ENCODE measurements at regions not wholly inside any gene's neighbourhood (a gene's known extent, or its start where the extent isn't known, plus 50 kb on each side); places are given as distances from the start of the nearest gene placed in this dataset.
"Not testable (repeated sequence)": the region's sequence is repeated elsewhere in the genome, so short reads cannot be mapped to it uniquely, and the experiment has no call there.

GRCh38 chr10:101280511-101280910 is 51.2 kb upstream of the LBX1 start:
- Histone ChIP-seq H3K27ac (ENCODE audit: low read length) (no peak overlapping the region), H3K27me3 (ENCODE audit: control insufficient read depth, insufficient read depth, low read length) (peaks cover 55% of the 10 kb centered on the region), H3K36me3 (ENCODE audit: control insufficient read depth, insufficient read depth, low read length) (no peaks in the 10 kb centered on the region), H3K9me3 (ENCODE audit: control insufficient read depth, low read depth, low read length) (no peaks in the 10 kb centered on the region), H3K4me1 (ENCODE audit: control insufficient read depth, insufficient read depth, low read length) (no peaks in the 10 kb centered on the region), H3K4me3 (ENCODE audit: low read length) (no peak overlapping the region)
- no peak for DNase-seq
- WGBS (ENCODE audit: insufficient coverage, low lambda C conversion rate), result 100% methylated on average over 1 of the region's 2 CpGs

- H3K36me3 ChIP-seq (ENCODE audit: control insufficient read depth, insufficient read depth, low read length); H3K4me1 ChIP-seq (ENCODE audit: control insufficient read depth, insufficient read depth, low read length); H3K27ac ChIP-seq (ENCODE audit: low read length); DNase-seq; H3K9me3 ChIP-seq (ENCODE audit: control insufficient read depth, low read depth, low read length); H3K4me3 ChIP-seq (ENCODE audit: low read length): not testable (repeated sequence)
- peaks cover 59% of the 10 kb centered on the region for H3K27me3 ChIP-seq (ENCODE audit: control insufficient read depth, insufficient read depth, low read length)
- 93% methylated on average over 2 of the region's 3 CpGs for WGBS (ENCODE audit: insufficient coverage, low lambda C conversion rate)
Measured at GRCh38 chr10:101280921-101281320, 51.7 kb upstream of the LBX1 start.

- Histone ChIP-seq H3K27me3 (ENCODE audit: control insufficient read depth, insufficient read depth, low read length) (peaks cover 67% of the 10 kb centered on the region), H3K36me3 (ENCODE audit: control insufficient read depth, insufficient read depth, low read length) (no peaks in the 10 kb centered on the region), H3K4me1 (ENCODE audit: control insufficient read depth, insufficient read depth, low read length) (no peaks in the 10 kb centered on the region), H3K27ac (ENCODE audit: low read length) (no peak overlapping the region), H3K4me3 (ENCODE audit: low read length) (no peak overlapping the region), H3K9me3 (ENCODE audit: control insufficient read depth, low read depth, low read length) (no peaks in the 10 kb centered on the region)
- no CpG with 5 or more reads among the region's 2 CpGs for WGBS (ENCODE audit: insufficient coverage, low lambda C conversion rate)
- DNase-seq, result no peak
Measured at GRCh38 chr10:101282947-101283346, 53.7 kb upstream of the LBX1 start.

GRCh38 chr10:101283762-101284100 is 54.5 kb upstream of the LBX1 start:
- no peaks in the 10 kb centered on the region for H3K4me1 ChIP-seq (ENCODE audit: control insufficient read depth, insufficient read depth, low read length)
- no peaks in the 10 kb centered on the region for H3K36me3 ChIP-seq (ENCODE audit: control insufficient read depth, insufficient read depth, low read length)
- H3K27me3 ChIP-seq (ENCODE audit: control insufficient read depth, insufficient read depth, low read length), result peaks cover 75% of the 10 kb centered on the region
- no CpG with 5 or more reads among the region's 3 CpGs for WGBS (ENCODE audit: insufficient coverage, low lambda C conversion rate)
- no peak overlapping the region for H3K27ac ChIP-seq (ENCODE audit: low read length)
- H3K4me3 ChIP-seq (ENCODE audit: low read length), result no peak overlapping the region
- DNase-seq, result no peak
- H3K9me3 ChIP-seq (ENCODE audit: control insufficient read depth, low read depth, low read length), result no peaks in the 10 kb centered on the region

- Histone ChIP-seq H3K27ac (ENCODE audit: low read length) (no peak overlapping the region), H3K27me3 (ENCODE audit: control insufficient read depth, insufficient read depth, low read length) (peaks cover 79% of the 10 kb centered on the region), H3K4me1 (ENCODE audit: control insufficient read depth, insufficient read depth, low read length) (no peaks in the 10 kb centered on the region), H3K36me3 (ENCODE audit: control insufficient read depth, insufficient read depth, low read length) (no peaks in the 10 kb centered on the region), H3K4me3 (ENCODE audit: low read length) (no peak overlapping the region), H3K9me3 (ENCODE audit: control insufficient read depth, low read depth, low read length) (no peaks in the 10 kb centered on the region)
- no CpG with 5 or more reads among the region's 54 CpGs for WGBS (ENCODE audit: insufficient coverage, low lambda C conversion rate)
- DNase-seq, result no peak
Measured at GRCh38 chr10:101284101-101284743, 55.0 kb upstream of the LBX1 start.

- H3K4me3 ChIP-seq (ENCODE audit: low read length), result no peak overlapping the region
- H3K27ac ChIP-seq (ENCODE audit: low read length), result no peak overlapping the region
- H3K27me3 ChIP-seq (ENCODE audit: control insufficient read depth, insufficient read depth, low read length), result peaks cover 86% of the 10 kb centered on the region
- no peaks in the 10 kb centered on the region for H3K36me3 ChIP-seq (ENCODE audit: control insufficient read depth, insufficient read depth, low read length)
- H3K9me3 ChIP-seq (ENCODE audit: control insufficient read depth, low read depth, low read length), result no peaks in the 10 kb centered on the region
- no CpG with 5 or more reads among the region's 7 CpGs for WGBS (ENCODE audit: insufficient coverage, low lambda C conversion rate)
- no peaks in the 10 kb centered on the region for H3K4me1 ChIP-seq (ENCODE audit: control insufficient read depth, insufficient read depth, low read length)
- no peak for DNase-seq
Measured at GRCh38 chr10:101284744-101285463, 55.6 kb upstream of the LBX1 start.

- no peak overlapping the region for H3K27ac ChIP-seq (ENCODE audit: low read length)
- no peak for DNase-seq
Measured at GRCh38 chr10:101285519-101286070, 56.3 kb upstream of the LBX1 start.

GRCh38 chr10:101286248-101287046 is 57.2 kb upstream of the LBX1 start:
- no peaks in the 10 kb centered on the region for H3K36me3 ChIP-seq (ENCODE audit: control insufficient read depth, insufficient read depth, low read length)
- H3K4me1 ChIP-seq (ENCODE audit: control insufficient read depth, insufficient read depth, low read length), result peaks cover 5% of the 10 kb centered on the region
- H3K27ac ChIP-seq (ENCODE audit: low read length), result no peak overlapping the region
- no peak for DNase-seq
- no CpG with 5 or more reads among the region's 12 CpGs for WGBS (ENCODE audit: insufficient coverage, low lambda C conversion rate)
- H3K4me3 ChIP-seq (ENCODE audit: low read length), result no peak overlapping the region
- no peaks in the 10 kb centered on the region for H3K9me3 ChIP-seq (ENCODE audit: control insufficient read depth, low read depth, low read length)
- peaks cover 97% of the 10 kb centered on the region for H3K27me3 ChIP-seq (ENCODE audit: control insufficient read depth, insufficient read depth, low read length)

More at GRCh38 chr10:101285519-101286070, 56.3 kb upstream of the LBX1 start:
- Histone ChIP-seq H3K4me1 (ENCODE audit: control insufficient read depth, insufficient read depth, low read length) (no peaks in the 10 kb centered on the region), H3K9me3 (ENCODE audit: control insufficient read depth, low read depth, low read length) (no peaks in the 10 kb centered on the region), H3K4me3 (ENCODE audit: low read length) (no peak overlapping the region), H3K27me3 (ENCODE audit: control insufficient read depth, insufficient read depth, low read length) (peaks cover 92% of the 10 kb centered on the region), H3K36me3 (ENCODE audit: control insufficient read depth, insufficient read depth, low read length) (no peaks in the 10 kb centered on the region)
- WGBS (ENCODE audit: insufficient coverage, low lambda C conversion rate), result no CpG with 5 or more reads among the region's 15 CpGs

- peaks cover 96% of the 10 kb centered on the region for H3K27me3 ChIP-seq (ENCODE audit: control insufficient read depth, insufficient read depth, low read length)
- no peak overlapping the region for H3K4me3 ChIP-seq (ENCODE audit: low read length)
- peaks cover 8% of the 10 kb centered on the region for H3K4me1 ChIP-seq (ENCODE audit: control insufficient read depth, insufficient read depth, low read length)
- no peak for DNase-seq
- no peak overlapping the region for H3K27ac ChIP-seq (ENCODE audit: low read length)
- WGBS (ENCODE audit: insufficient coverage, low lambda C conversion rate), result no CpG with 5 or more reads among the region's 18 CpGs
- no peaks in the 10 kb centered on the region for H3K36me3 ChIP-seq (ENCODE audit: control insufficient read depth, insufficient read depth, low read length)
- no peaks in the 10 kb centered on the region for H3K9me3 ChIP-seq (ENCODE audit: control insufficient read depth, low read depth, low read length)
Measured at GRCh38 chr10:101287183-101287996, 58.1 kb upstream of the LBX1 start.

Measured in large intestine (tissue), 3 donors.